OCI-LY1 (cell line): ENCODE measurements at regions not wholly inside any gene's neighbourhood (a gene's known extent, or its start where the extent isn't known, plus 50 kb on each side); places are given as distances from the start of the nearest gene placed in this dataset.

ENCODE experiments used
- CTCF ChIP-seq: fragments of 200-600 bp; sonication (generic), shearing (Covaris generic); IDR thresholded peaks from 2 replicates; pipeline ENCODE4 v1.5.1; 2017; ENCODE audit warnings: mild to moderate bottlenecking, antibody characterized with exemption, low read length, moderate library complexity, mixed read lengths
- EZH2 ChIP-seq: fragments of 200-600 bp; sonication (generic), shearing (Covaris generic); IDR thresholded peaks from 2 replicates; pipeline ENCODE4 v1.8.0; 2017; ENCODE audit warnings: borderline replicate concordance, mixed run types, mild to moderate bottlenecking, antibody characterized with exemption, low read length, moderate library complexity, mixed read lengths

- TF ChIP-seq EZH2 (no peak), CTCF (no peak)
Observed at GRCh38 chr20:24891546-24892393, 57.3 kb upstream of the CST7 start.
